Left cardiac atrium (tissue), 4 donors: ENCODE measurements at regions not wholly inside any gene's neighbourhood (a gene's known extent, or its start where the extent isn't known, plus 50 kb on each side); places are given as distances from the start of the nearest gene placed in this dataset.

Experiments used
- ATAC-seq, 2 donors: fragments of 200-7000 bp; cut with Tn5 transposase; one replicate each; pipeline ENCODE4 v1.9.1; 2020; ENCODE audit warnings: mild to moderate bottlenecking in 2 of 2, moderate library complexity in 2 of 2
- DNase-seq: peaks from one replicate; pipeline ENCODE4 v3.0.0-alpha.2; 2020
- intact Hi-C, 2 donors: fragments of 100-400 bp; cut with DNase I; formaldehyde crosslinking; loops; one replicate each; pipeline versions ENCODE4 v1.14.1 to v1.15.1; 2022 to 2023
- donor health status: DM: no; HTN: yes; CAD: no.
- donor health status: DM: no; HTN: yes; CAD: no; lungs with severe emphysema.
- donor health status: DM: yes; HTN: yes; CAD: no.
- donor health status: Dilated cardiomyopathy.

- DNase-seq (no peak), ATAC-seq (no peak)
- intact Hi-C loops: no loop called here
Observed at GRCh38 chr11:39174965-39175364, 2284.5 kb downstream of the LRRC4C start.

GRCh38 chr11:39174196-39174595, 2285.3 kb downstream of the LRRC4C start:
- intact Hi-C loops: no loop called here
- ATAC-seq: no peak
- no peak for DNase-seq

DNA sequence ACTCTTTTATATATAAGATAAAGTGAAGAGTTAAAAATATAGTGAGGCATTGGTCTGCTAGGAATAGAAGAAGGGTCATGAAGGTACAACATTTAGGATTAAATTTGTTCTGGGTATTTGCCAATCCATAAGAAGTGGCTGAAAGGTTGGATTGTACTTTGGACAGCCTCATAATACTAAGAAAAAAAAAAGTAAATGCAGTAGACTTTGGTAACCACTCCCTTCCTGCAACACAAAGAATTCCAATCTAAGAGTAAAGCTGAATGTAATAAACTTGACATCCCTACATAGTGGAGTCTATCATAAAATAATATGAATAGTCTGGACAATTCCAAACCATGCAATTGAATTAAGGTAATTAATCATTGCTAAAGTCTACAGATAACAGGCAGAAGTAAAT, 2294.4 kb downstream of the LRRC4C start:
- intact Hi-C loops: no loop called here
- ATAC-seq (no peak), DNase-seq (no peak)

DNA sequence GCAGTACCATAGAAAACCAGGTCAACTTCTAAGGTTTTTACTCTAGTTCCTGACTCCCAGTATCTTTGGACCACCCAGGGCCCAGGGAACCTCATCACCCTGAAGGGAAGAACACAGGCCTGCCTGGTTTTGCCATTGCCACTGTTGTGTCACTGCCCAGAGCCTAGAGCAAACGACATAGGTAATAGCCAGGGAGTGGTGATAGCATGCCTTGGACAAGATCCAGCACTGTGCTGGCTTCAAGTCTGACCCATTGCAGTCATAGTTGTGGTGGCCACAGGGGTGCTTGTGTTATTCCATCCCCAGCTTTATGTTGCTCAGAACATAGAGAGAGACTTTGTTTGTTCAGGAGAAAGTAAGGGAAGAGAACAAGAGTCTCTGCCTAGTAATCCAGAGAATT, 2310.2 kb downstream of the LRRC4C start:
- DNase-seq (no peak), ATAC-seq (no peak)
- intact Hi-C loops: no loop called here

- ATAC-seq: no peak
- no peak for DNase-seq
- intact Hi-C loops: no loop called here
Observed at GRCh38 chr11:39145346-39145745, 2314.1 kb downstream of the LRRC4C start.

- ATAC-seq: no peak
- intact Hi-C loops: no loop called here
- no peak for DNase-seq
Observed at GRCh38 chr11:39144351-39145130, 2314.9 kb downstream of the LRRC4C start.

DNA sequence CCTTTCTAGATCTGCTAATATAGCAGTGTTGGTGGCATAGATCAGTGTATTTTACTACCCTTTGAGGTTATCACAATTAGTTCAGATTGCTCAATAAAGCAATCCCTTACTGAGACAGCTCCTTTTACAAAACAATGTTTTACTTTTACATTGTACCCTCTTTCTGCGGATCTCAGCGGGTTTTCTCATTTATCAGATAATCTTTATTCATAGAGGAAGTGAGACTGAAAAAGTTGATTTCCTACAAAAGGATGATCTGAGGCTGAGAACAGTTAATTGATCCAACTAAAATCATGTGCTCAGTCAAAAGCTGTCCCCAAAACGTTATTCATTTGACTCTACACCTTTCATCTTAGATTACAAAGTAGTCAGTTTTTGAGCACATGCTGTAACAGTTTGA, 2319.9 kb downstream of the LRRC4C start:
- no peak for DNase-seq
- intact Hi-C loops: no loop called here
- ATAC-seq: no peak

- no peak for DNase-seq
- intact Hi-C loops: no loop called here
- no peak for ATAC-seq
Observed at GRCh38 chr11:39120890-39121289, 2338.6 kb downstream of the LRRC4C start.

DNA sequence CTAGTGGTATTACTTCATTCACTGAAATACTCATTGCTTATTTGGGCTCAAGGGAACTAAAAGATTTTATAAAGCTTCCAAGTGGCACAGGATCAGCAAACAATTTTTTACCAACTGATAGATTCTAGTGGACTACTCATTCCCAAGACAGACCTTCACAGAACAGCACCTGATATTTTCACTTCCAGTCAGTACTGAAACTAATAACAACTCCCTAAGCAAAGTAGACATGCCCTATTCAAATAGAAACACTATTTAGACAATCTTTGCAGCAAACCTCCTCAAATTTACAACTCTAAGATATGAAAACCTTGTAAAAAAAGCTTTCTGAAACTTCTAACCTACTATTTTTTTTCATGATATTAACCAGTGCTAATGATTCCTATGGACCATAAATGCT, 2345.8 kb downstream of the LRRC4C start:
- DNase-seq (no peak), ATAC-seq (no peak)
- intact Hi-C loops: no loop called here

GRCh38 chr11:39102236-39102635, 2357.2 kb downstream of the LRRC4C start:
- no peak for ATAC-seq
- DNase-seq: no peak
- intact Hi-C loops: no loop called here

GRCh38 chr11:39078465-39078864, 2381.0 kb downstream of the LRRC4C start:
- intact Hi-C loops: no loop called here
- ATAC-seq (no peak), DNase-seq (no peak)

DNA sequence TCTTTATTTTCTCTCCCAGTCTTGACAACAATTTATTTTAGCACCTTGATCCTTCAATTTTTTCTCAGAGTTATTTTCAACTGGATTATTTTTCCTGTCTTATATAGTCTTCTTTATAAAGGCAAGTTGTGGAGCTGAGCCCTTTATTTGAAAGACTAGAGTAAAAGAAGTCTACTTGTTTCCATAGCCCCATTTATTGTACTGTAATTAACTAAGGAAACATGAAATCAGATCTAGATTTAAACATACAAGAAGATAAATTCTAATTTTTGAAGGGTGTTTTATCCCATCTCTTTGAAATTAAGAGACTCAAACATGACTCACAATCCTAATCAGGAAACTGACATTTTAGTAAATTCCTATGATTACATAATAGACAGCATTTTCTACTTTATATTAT, 2421.8 kb downstream of the LRRC4C start:
- intact Hi-C loops: no loop called here
- DNase-seq (no peak), ATAC-seq (no peak)

- intact Hi-C loops: no loop called here
- ATAC-seq: no peak
- DNase-seq: no peak
Observed at GRCh38 chr11:39036021-39036420, 2423.4 kb downstream of the LRRC4C start.

GRCh38 chr11:39021539-39021938, 2423.5 kb upstream of the RAG2 start:
- DNase-seq (no peak), ATAC-seq (no peak)
- intact Hi-C loops: no loop called here

- DNase-seq: no peak
- intact Hi-C loops: no loop called here
- ATAC-seq: no peak
Observed at GRCh38 chr11:39011797-39012196, 2413.8 kb upstream of the RAG2 start.

- DNase-seq (no peak), ATAC-seq (no peak)
- intact Hi-C loops: no loop called here
Observed at GRCh38 chr11:38990841-38991240, 2392.8 kb upstream of the RAG2 start.

- intact Hi-C loops: no loop called here
- ATAC-seq (no peak), DNase-seq (no peak)
Observed at GRCh38 chr11:38990139-38990538, 2392.1 kb upstream of the RAG2 start.

- intact Hi-C loops: no loop called here
- DNase-seq (no peak), ATAC-seq (no peak)
Observed at GRCh38 chr11:38988908-38989307, 2390.9 kb upstream of the RAG2 start.

GRCh38 chr11:38972220-38972619, 2374.2 kb upstream of the RAG2 start:
- DNase-seq (no peak), ATAC-seq (no peak)
- intact Hi-C loops: no loop called here

DNA sequence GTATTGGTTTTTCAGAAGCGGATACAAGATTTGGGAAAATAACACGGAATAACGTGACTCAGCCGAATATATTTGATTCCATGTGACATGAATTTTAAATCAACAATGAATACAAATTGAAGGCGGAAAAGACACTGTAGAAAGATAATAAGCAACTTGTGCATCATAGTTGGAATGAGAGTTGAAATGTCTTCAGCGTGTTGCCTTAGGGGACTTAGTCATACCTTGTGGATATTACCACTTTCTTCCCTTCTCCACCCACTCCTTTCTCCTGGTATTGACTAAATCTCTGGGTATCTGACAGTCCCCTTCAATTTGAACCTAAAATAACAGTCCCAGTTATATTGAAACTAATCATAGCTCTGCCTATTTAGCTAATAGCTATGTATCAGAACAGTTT, 2373.1 kb upstream of the RAG2 start:
- intact Hi-C loops: no loop called here
- no peak for DNase-seq
- ATAC-seq: no peak

DNA sequence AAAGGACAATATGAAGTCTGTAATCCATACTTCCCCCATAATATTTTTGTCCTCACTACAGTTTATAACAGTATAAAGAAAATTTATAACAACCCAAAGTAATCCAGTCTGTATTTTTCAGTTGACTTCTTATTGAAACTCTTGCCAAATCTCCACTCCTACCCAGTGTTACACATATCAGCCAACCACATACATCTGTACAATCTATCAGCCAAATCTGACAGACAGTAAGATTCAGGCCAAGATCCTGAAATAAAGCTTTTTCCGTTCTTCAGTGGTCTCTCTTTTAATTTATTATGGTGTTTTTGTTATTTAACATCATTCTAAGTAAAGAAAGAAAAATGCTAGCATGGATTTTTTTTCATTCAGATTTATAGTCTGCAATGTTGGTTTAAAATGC, 2370.9 kb upstream of the RAG2 start:
- no peak for DNase-seq
- intact Hi-C loops: no loop called here
- no peak for ATAC-seq

DNA sequence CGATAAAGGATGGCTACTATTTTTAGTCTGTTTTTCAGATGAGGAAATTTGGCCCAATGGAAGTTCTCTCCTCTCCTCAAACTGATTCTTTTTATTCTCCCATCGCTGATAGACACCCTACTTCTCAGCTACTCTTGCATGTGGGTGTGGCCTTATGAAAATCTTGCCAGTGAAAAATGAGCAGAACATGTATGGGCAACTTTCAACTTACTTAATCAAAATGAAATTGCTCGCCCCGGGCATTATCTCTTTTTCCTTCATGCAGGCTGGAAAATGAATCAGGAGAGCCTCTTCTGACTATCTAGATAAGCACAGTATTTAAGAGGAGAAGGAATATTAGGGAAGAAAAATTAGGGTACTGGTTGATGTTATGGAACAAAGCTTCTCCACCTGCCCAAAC, 2354.7 kb upstream of the RAG2 start:
- ATAC-seq (no peak), DNase-seq (no peak)
- intact Hi-C loops: no loop called here
